ENCODE measurements at regions not wholly inside any gene's neighbourhood (a gene's known extent, or its start where the extent isn't known, plus 50 kb on each side); places are given as distances from the start of the nearest gene placed in this dataset.

GRCh38 chr10:36191009-36191408 lies 548.9 kb upstream of the FZD8 start:
- no peak for DNase-seq

GRCh38 chr10:36188461-36188860 lies 546.4 kb upstream of the FZD8 start:
- DNase-seq: peak; percentile 69

- peak; percentile 69 for DNase-seq
Measured at GRCh38 chr10:36188080-36188453, 546.0 kb upstream of the FZD8 start.

- DNase-seq: peak; percentile 66
Measured at GRCh38 chr10:36187380-36188079, 545.4 kb upstream of the FZD8 start.

GRCh38 chr10:36185097-36185496 lies 543.0 kb upstream of the FZD8 start:
- no peak for DNase-seq

GRCh38 chr10:36183726-36184125 lies 541.6 kb upstream of the FZD8 start:
- no peak for DNase-seq

- DNase-seq: no peak
Measured at GRCh38 chr10:36183056-36183455, 541.0 kb upstream of the FZD8 start.

GRCh38 chr10:36182606-36183005 lies 540.5 kb upstream of the FZD8 start:
- DNase-seq: no peak

- no peak for DNase-seq
Measured at GRCh38 chr10:36182179-36182566, 540.1 kb upstream of the FZD8 start.

GRCh38 chr10:36181426-36182178 lies 539.5 kb upstream of the FZD8 start:
- DNase-seq: no peak

GRCh38 chr10:36178616-36179015 lies 536.5 kb upstream of the FZD8 start:
- no peak for DNase-seq

GRCh38 chr10:36177071-36177470 lies 535.0 kb upstream of the FZD8 start:
- DNase-seq: no peak

- no peak for DNase-seq
Measured at GRCh38 chr10:36175954-36176353, 533.9 kb upstream of the FZD8 start.

GRCh38 chr10:36173364-36173763 lies 531.3 kb upstream of the FZD8 start:
- DNase-seq: no peak

GRCh38 chr10:36171953-36172940 lies 530.2 kb upstream of the FZD8 start:
- no peak for DNase-seq

GRCh38 chr10:36171556-36171952 lies 529.5 kb upstream of the FZD8 start:
- DNase-seq: no peak

- DNase-seq: no peak
Measured at GRCh38 chr10:36170943-36171501, 528.9 kb upstream of the FZD8 start.

- no peak for DNase-seq
Measured at GRCh38 chr10:36170142-36170719, 528.1 kb upstream of the FZD8 start.

- DNase-seq: no peak
Measured at GRCh38 chr10:36168777-36169176, 526.7 kb upstream of the FZD8 start.

GRCh38 chr10:36164556-36165504 lies 522.7 kb upstream of the FZD8 start:
- no peak for DNase-seq

GRCh38 chr10:36163827-36164226 lies 521.7 kb upstream of the FZD8 start:
- DNase-seq: no peak

GRCh38 chr10:36157486-36157885 lies 515.4 kb upstream of the FZD8 start:
- no peak for DNase-seq
